DMS53 treated with DMSO at 0.1 percent for 48 hours (cell line): ENCODE measurements at regions not wholly inside any gene's neighbourhood (a gene's known extent, or its start where the extent isn't known, plus 50 kb on each side); places are given as distances from the start of the nearest gene placed in this dataset.
"Not testable (repeated sequence)": the region's sequence is repeated elsewhere in the genome, so short reads cannot be mapped to it uniquely, and the experiment has no call there.

Experiments used
- DNase-seq: peaks from one replicate; lab custom pipeline; 2025; ENCODE audit not compliant: unreplicated experiment; lab: John Stamatoyannopoulos, UW

DNA sequence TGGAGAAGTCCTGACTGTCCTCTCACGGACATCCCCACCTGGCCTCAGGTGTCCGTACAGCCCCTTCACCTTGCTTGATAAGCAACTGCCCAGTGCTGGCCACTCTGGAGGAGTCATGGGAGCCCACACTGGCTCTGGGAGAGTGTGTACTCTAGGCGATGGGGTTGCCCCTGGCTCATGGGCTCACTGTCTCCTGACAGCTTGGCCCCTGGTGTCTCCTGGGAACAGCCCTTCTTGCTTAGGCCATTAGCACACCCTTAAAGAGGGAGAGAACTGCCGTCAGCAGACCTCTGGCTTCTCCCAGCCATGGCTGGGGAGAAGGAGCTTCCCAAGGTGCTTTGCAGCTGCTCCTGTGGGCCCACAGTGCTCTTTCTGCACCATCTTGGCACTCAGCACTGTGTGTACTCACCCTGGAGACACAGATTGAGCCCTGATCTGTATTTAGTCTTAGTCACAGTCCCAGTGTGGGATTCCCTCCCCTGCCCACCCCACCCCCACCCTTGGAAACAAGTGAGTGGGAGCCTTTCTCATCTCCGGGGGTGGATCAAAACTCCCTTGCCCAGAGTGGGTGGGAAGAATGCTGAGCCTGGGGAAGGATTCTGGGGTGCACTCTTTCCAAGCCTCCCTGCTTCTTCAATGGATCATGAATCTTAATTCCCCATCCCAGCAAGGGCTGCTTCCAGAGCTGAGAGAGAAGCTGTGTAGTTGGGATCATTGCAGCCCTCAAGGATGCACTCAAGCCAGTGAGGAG lies 83.5 kb upstream of the ADPGK start:
- no peak for DNase-seq

- no peak for DNase-seq
These were observed 82.6 kb upstream of the ADPGK start for GRCh38 chr15:72866182-72866581.

GRCh38 chr15:72865486-72865885 lies 81.9 kb upstream of the ADPGK start:
- DNase-seq: no peak

DNA sequence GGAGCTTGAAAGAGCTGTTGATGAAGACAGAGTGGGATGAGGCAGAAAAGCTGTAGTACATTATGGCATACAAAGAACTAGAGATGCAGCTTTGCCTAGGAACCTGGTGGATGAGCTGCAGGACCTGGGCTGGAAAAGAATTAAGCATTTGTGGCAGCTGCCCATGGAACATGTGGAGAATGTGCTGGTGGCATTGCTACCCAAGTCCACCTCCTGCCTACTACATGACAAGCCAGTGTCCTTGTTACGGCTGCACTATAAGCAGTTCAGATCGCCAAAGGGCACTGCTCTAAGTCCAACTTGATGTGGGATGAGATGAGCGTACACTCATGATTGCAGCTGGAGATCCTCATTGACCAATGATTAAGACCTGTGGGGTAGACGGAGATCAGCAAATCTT lies 81.1 kb upstream of the ADPGK start:
- no peak for DNase-seq

DNA sequence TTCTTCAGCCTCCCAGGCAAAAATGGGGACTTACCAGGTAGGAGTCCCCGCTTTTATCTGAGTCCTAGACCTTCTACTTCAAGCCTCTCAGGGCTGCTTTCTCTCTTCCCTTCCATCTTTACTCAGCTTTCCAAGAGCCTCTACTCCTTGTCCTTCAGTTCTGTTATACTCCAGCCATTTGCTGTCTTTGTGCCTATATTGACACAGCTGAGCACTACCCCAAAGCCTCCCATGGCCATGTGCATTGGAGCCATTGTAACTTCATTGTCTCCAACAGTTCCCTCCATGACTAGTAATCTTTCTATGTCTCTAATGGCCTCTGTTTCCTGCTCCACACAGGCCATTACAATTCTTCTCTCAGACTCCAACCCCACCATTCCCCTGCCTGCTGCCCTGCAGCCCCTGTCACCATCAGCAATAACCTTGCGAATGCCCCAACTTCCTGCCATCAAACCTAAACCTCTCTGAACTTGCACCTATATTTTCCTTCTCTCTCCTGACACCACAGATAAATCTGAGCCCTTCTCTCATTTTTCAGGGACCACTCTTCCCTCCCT lies 77.9 kb upstream of the ADPGK start:
- DNase-seq: no peak

DNA sequence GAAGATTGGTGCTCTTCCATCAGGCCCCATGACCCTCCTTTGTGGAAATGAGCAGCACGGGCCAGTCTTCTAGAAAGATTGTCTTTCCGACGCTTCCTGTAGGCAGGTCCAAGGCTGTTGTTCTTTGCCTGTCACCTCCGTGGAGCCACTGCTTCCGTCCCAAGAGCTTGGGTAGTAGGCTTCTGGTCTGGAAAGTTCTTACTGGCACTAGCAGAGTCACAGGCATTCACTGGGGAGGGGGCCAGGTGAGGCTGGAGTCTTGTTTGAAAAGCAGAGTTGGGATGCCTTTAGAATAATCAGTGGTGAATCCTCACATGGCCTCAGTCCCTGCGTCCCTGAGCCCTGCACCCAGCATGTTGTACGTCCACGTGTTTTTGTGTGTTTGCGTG lies 76.2 kb upstream of the ADPGK start:
- DNase-seq: no peak

- DNase-seq: no peak
These were observed 75.6 kb upstream of the ADPGK start for GRCh38 chr15:72859017-72859756.

- DNase-seq: no peak
These were observed 74.6 kb upstream of the ADPGK start for GRCh38 chr15:72858205-72858604.

DNA sequence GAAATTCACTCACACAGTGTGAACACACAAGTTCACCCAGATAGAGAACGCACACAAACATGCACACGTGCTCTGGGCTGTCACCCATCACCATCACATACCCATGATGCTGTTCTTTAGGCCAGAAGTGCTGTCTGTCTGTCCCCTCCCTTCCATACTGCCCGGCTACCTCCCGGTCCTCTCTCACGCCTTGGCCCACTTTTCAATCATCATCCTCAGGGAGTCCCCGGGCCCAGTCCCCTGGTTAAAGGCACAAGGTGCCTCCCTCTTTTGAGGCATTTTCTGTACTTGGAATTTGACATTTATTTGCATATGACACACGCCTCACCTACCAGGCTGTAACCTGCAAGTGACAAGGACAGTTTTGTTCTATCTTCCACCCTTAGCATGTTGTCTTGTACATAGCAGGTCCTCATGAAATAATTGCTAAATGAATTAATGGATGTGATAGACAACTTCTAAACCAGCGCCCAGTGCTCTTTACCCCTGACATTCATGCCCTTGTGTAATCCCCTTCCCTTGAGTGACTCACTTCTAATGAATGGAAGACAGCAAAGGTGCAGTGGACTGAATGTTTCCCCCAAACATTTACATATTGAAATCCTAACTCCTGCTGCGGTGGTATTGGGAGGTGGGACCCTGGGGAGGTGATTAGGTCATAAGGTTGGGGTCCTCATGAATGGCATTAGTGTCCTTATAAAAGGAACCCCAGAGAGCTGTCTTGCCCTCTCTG lies 73.9 kb upstream of the ADPGK start:
- no peak for DNase-seq

- no peak for DNase-seq
These were observed 73.0 kb upstream of the ADPGK start for GRCh38 chr15:72856549-72857040.

GRCh38 chr15:72855791-72856190 lies 72.2 kb upstream of the ADPGK start:
- no peak for DNase-seq

GRCh38 chr15:72852273-72852672 lies 68.7 kb upstream of the ADPGK start:
- no peak for DNase-seq

- no peak for DNase-seq
These were observed 68.0 kb upstream of the ADPGK start for GRCh38 chr15:72851586-72851985.

GRCh38 chr15:72850833-72851232 lies 67.3 kb upstream of the ADPGK start:
- DNase-seq: no peak

DNA sequence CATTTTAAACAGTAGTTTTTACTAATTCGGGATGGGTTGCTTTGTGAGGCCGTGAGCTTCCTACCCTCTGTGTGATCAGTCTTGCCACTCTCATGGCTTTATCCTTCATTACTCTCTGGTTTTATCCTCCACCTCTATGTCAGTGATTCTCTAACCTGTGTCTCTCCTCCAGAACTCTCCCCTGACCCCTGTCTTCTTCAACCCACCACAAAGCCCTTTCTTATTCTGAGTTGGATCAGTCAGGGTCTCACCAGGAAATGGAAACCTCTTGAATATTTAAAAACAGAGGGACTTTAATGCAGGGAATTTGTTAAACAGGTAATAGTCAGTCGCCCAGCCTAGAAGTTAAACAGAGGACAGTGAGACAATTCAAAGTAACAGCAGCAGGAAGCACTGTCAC lies 64.2 kb upstream of the ADPGK start:
- DNase-seq: no peak

DNA sequence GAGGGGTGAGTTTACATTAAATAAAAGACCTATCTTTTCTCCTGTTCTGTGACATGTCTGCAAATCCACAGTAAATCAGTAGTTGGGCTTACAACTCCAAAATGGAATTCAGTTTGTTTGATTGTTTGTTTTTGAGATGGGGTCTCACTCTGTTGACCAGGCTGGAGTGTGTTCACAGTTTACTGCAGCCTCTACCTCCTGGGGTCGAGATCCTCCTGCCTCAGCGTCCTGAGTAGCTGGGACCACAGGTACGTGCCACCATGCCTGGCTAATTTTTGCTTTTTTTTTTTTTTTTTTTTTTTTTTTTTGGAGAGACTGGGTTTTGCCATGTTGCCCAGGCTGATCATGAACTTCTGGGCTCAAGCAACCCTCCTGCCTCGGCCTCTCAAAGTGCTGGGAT lies 63.5 kb upstream of the ADPGK start:
- DNase-seq: no peak

GRCh38 chr15:72845981-72846383 lies 62.4 kb upstream of the ADPGK start:
- DNase-seq: no peak

GRCh38 chr15:72844067-72844466 lies 60.5 kb upstream of the ADPGK start:
- no peak for DNase-seq

GRCh38 chr15:72843340-72843739 lies 59.8 kb upstream of the ADPGK start:
- not testable (repeated sequence) for DNase-seq

GRCh38 chr15:72840114-72840513 lies 56.6 kb upstream of the ADPGK start:
- DNase-seq: no peak

DNA sequence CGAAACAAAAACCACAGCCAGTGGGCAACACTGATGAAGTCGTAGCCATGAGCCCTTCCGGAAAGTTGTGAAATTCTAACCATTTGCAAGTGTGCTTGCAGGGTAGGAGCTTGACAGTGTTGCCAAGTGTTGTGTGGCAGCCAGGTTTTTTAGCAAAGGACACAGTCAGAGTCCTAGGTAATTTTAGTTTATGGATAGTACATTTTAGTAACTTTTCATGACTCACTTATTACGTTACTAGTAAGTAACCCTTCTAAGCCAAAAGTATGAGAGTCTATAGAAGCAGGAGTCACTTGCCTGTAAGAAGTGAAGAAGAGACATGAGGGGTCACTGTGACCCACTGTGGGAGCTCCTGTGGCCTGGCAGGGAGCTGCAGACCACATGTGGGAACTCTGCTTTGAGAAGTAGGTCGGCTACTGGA lies 54.8 kb upstream of the ADPGK start:
- no peak for DNase-seq
